ENCODE measurements at regions not wholly inside any gene's neighbourhood (a gene's known extent, or its start where the extent isn't known, plus 50 kb on each side); places are given as distances from the start of the nearest gene placed in this dataset.

GRCh38 chr13:29654384-29654783 is 58.9 kb upstream of the SLC7A1 start:
- Histone ChIP-seq H3K9me3 (ENCODE audit: low read length) (0 out of 2 replicates have a peak, but pooled peaks cover 5% of the 10 kb centered on the region), H2AFZ (ENCODE audit: low read length) (no peak overlapping the region), H3K4me1 (ENCODE audit: insufficient read depth, low read length, poor library complexity, severe bottlenecking) (no peaks in the 10 kb centered on the region), H3K4me3 (ENCODE audit: low read depth, low read length, poor library complexity, severe bottlenecking) (no peak overlapping the region), H3K36me3 (ENCODE audit: insufficient read depth, low read length) (no peaks in the 10 kb centered on the region), H3K27ac (ENCODE audit: low read depth, low read length, poor library complexity, severe bottlenecking) (no peak overlapping the region), H3K79me2 (ENCODE audit: insufficient read depth, low read depth, low read length) (no peaks in the 10 kb centered on the region), H3K4me2 (ENCODE audit: low read length) (no peak overlapping the region), H3K9me2 (ENCODE audit: insufficient read depth, low read length) (no peaks in the 10 kb centered on the region), H4K20me1 (ENCODE audit: insufficient read depth, low read length) (no peaks in the 10 kb centered on the region)
- ChIA-PET CTCF (ENCODE audit: unreplicated experiment) (no interaction called here), POLR2A (no interaction called here)
- intact Hi-C loops (cut with micrococcal nuclease; ENCODE audit: unreplicated experiment), result no loop called here
- no TSS peak for BruUV-seq (replicated peaks)
- no peak for DNase-seq (ENCODE audit: low spot score)
- TF ChIP-seq, protein P1, sequence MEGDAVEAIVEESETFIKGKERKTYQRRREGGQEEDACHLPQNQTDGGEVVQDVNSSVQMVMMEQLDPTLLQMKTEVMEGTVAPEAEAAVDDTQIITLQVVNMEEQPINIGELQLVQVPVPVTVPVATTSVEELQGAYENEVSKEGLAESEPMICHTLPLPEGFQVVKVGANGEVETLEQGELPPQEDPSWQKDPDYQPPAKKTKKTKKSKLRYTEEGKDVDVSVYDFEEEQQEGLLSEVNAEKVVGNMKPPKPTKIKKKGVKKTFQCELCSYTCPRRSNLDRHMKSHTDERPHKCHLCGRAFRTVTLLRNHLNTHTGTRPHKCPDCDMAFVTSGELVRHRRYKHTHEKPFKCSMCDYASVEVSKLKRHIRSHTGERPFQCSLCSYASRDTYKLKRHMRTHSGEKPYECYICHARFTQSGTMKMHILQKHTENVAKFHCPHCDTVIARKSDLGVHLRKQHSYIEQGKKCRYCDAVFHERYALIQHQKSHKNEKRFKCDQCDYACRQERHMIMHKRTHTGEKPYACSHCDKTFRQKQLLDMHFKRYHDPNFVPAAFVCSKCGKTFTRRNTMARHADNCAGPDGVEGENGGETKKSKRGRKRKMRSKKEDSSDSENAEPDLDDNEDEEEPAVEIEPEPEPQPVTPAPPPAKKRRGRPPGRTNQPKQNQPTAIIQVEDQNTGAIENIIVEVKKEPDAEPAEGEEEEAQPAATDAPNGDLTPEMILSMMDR (conservative IDR thresholded peaks at IDR 0.05; ENCODE audit: low read length), result no peak
- TF ChIP-seq EZH2phosphoT487 (IDR thresholded peaks at IDR 0.05; ENCODE audit: borderline replicate concordance, low read depth, low read length), result no peak

DNA sequence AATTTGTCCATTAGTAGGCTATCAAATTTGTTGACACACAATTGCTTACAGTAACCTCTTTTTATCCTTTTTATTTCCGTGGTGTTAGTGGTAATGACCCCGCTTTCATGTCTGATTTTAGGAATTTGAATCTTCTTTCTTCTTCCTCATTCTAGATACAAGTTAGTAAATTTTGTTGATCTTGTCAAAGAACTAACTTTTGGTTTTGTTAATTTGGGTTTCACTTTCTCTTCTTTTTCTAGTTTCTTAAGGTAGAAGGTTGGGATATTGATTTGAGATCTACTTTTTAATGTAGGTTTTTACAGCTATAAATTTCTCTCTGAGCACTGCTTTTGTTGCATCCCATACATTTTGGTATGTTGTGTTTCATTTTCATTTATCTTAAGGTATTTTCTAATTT is 53.3 kb upstream of the SLC7A1 start:
- no peaks in the 10 kb centered on the region for H3K4me1 ChIP-seq (ENCODE audit: insufficient read depth, low read length, poor library complexity, severe bottlenecking)
- CTCF ChIA-PET (ENCODE audit: unreplicated experiment), result no interaction called here
- intact Hi-C loops (cut with micrococcal nuclease; ENCODE audit: unreplicated experiment), result no loop called here
- no peak for DNase-seq (ENCODE audit: low spot score)
- H3K36me3 ChIP-seq (ENCODE audit: insufficient read depth, low read length), result no peaks in the 10 kb centered on the region
- H3K27ac ChIP-seq (ENCODE audit: low read depth, low read length, poor library complexity, severe bottlenecking), result no peak overlapping the region
- H3K9me3 ChIP-seq (ENCODE audit: low read length), result no peaks in the 10 kb centered on the region
- no TSS peak for BruUV-seq (replicated peaks)
- no peaks in the 10 kb centered on the region for H3K79me2 ChIP-seq (ENCODE audit: insufficient read depth, low read depth, low read length)
- H3K9me2 ChIP-seq (ENCODE audit: insufficient read depth, low read length), result no peaks in the 10 kb centered on the region
- POLR2A ChIA-PET, result interaction anchor here (0.7 kb wide), 1 partner anchor 1458 kb away, joined by 6 read pairs; no protein-coding TSS in a partner anchor
- no peak overlapping the region for H3K4me3 ChIP-seq (ENCODE audit: low read depth, low read length, poor library complexity, severe bottlenecking)
- H2AFZ ChIP-seq (ENCODE audit: low read length), result no peak overlapping the region
- TF ChIP-seq, protein P1 (conservative IDR thresholded peaks at IDR 0.05; ENCODE audit: low read length), result no peak
- no peak for TF ChIP-seq EZH2phosphoT487 (IDR thresholded peaks at IDR 0.05; ENCODE audit: borderline replicate concordance, low read depth, low read length)
- H3K4me2 ChIP-seq (ENCODE audit: low read length), result no peak overlapping the region
- H4K20me1 ChIP-seq (ENCODE audit: insufficient read depth, low read length), result no peaks in the 10 kb centered on the region

Data from OCI-LY7 (cell line).